Mucosa of gallbladder (tissue), 1 donor: ENCODE measurements at regions not wholly inside any gene's neighbourhood (a gene's known extent, or its start where the extent isn't known, plus 50 kb on each side); places are given as distances from the start of the nearest gene placed in this dataset.
"Not testable (repeated sequence)": the region's sequence is repeated elsewhere in the genome, so short reads cannot be mapped to it uniquely, and the experiment has no call there.

Experiments used
- DNase-seq: peaks from one replicate; pipeline ENCODE4 v3.0.0-alpha.2; 2020; ENCODE audit warnings: low spot score
- donor health status: DM: no; HTN: no; CAD: no.

DNA sequence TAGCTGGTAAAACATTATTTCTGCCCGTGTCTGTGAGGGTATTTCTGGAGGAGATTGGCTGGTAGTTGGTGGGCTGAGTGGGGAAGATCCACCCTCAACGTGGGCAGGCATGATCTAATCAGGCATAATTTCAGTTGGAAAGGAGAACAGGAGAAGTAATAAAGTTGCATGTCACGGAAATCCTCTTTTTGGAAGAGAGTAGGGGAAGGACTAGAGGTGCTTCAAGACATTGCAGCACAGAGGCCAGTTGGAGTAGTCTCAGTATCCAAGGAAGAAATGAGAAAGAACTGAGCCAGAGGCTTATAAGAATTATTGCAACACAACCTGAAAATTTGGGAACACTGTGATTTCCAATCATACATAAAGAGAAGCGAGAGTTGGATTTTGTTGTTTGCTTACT lies 1155.1 kb downstream of the FAM181B start:
- no peak for DNase-seq

DNA sequence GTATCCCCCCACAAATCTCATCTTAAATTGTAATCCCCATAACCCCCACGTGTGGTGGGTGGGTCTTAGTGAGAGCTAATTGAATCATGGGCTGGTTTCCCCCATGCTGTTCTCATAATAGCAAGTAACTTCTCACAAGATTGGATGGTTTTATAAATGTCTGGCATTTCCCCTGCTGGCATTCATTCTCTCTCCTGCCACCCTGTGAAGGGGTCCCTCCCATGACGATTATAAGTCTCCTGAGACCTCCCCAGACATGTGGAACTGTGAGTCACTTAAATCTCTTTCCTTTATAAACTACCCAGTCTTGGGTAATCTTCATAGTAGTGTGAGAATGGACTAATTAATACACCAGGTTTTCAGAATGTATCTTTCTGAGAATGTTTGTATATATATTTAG lies 1159.4 kb downstream of the FAM181B start:
- DNase-seq = no peak

DNA sequence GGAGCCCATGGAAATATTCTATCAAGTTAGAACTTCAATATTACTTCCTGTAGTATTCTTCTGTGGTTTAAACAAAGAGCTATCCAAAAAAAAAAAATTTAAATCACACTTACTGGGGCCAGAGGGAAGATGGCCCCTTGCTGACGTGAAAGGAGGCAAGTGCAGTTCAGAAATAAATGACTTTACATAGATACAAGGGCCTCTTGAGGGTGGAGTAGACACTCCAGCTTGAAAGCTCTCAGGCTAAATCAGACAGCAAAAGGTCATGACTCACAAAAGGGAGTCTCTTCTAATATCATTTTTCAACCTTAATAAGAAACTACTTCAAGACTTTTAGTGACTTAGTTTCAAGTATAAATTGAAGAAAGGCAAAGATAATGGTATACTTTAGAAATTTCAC lies 1160.3 kb downstream of the FAM181B start:
- DNase-seq = no peak

DNA sequence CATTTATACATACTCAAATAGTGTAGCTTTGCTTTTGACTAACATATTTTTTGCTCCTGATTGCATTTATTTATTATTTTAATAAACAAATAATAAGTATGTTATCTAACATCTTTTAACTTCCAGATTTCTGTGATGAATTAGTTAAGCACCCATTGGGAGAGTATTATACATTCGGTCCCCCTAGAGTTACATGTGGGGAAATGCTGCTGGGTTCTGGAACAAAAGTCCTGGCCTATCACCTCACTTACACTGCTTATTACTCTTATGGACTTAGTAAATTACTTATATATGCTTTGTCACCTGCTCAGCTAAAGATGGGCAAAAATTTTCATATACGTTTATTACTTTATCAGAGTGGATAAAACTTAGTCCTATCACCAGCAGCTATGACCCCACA lies 1163.0 kb downstream of the FAM181B start:
- no peak for DNase-seq

DNA sequence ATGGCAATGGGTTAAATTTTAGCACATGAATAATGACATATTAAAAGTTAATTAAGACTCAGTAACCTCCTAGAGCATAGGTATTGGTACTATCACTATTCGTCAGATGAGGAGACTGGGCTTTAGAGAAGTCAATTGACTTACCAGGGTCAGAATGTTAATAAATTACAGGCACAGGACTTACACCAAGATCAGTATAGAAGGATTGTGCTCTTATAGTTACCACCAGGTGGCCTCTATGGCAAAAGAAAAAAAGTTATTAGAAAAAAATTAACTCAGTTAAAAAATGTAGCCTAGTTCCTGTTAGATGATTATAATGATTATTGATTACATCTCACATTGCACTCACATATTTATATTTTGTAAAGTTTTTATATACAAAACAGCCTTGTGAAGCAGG lies 1163.7 kb downstream of the FAM181B start:
- no peak for DNase-seq

DNA sequence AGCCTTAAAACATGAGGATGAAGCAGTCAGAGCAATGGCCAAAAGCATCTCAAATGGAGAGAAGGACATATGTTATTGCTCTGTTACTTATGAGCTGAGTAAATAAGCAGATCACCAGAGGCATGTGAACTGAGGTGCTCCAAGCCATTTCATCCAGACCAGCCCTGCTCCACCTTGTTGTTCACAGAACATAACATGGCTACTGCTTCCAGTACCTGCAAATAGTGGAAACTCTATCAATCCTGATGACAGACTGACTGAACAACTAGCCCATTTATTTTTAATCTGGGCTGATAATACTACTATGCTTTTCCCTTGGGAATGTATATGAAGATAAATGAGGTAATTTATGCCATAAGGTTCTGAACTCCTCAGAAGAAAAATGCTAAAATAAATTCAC lies 1164.7 kb downstream of the FAM181B start:
- DNase-seq = no peak

DNA sequence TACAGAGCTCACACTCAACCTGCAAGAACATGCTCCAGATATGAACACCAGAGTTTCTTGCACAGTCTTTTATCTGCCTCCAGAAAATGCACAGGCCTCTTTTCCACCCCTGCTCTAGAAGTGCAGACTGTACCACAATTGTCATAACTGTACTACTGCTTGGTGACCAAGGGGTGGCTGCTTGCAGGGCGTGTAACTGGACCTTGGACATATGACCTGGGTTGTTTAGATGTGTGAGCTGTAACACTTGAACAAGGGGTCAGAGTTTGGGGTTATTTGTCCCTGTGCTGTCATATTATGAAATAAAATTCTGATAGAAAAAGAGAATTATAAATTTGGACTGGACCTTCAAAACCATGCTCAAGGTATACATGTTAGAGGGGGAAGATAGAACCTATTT lies 1185.5 kb downstream of the FAM181B start:
- no peak for DNase-seq

DNA sequence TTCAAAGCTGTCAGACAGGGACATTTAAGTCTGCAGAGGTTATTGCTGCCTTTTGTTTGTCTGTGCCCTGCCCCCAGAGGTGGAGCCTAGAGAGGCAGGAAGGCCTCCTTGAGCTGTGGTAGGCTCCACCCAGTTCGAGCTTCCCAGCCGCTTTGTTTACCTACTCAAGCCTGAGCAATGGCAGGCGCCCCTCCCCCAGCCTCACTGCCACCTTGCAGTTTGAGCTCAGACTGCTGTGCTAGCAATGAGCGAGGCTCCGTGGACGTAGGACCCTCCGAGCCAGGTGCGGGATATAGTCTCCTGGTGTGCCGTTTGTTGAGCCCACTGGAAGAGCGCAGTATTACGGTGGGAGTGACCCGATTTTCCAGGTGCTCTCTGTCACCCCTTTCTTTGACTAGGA lies 1193.9 kb downstream of the FAM181B start:
- not testable (repeated sequence) for DNase-seq

DNA sequence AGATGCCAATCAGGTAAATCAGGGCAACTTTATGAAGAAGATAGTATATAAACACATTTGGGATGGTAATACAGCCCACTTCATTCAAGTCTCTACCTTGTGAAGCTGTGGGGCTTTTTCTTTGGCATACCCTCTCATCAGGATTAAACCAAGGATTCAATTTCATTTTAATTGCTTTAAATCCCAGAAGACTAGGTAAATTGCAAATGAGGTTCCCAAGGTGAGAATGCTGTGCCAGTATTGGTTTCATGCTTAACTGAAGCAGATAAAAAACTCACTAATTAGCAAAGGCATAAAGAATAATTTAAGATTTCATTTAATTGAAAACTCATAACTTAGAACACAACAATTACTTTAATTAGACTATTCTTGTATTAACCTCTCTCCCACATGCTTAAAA lies 1218.1 kb downstream of the FAM181B start:
- DNase-seq = no peak

DNA sequence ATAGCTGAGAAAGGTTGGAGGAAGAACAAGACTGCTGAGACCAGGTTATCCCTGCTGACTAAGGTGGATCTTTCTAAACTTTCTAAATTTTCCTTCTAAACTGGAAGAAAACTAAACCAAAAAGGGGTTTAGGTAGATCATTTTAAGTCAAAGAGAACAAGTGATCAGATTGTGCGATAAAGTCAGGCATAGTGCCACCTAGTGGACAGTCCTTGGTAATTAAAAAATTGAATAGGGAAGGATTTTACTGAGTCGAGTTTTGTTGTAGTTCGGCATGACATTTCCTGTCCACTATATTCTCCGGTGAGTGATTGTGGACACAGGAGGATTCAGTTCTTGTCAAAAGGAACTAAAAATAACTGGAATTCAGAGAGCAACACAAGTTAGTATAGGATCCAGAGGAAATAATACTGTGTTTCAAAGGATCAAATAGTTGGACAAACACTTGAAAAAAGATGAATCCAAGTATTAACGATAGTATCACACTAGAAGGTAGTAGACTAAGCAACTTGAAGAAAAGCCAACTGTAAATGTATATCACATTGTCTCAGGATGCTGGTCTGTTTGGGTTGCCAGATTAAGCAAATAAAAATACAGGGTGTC lies 1236.4 kb downstream of the FAM181B start:
- no peak for DNase-seq

DNA sequence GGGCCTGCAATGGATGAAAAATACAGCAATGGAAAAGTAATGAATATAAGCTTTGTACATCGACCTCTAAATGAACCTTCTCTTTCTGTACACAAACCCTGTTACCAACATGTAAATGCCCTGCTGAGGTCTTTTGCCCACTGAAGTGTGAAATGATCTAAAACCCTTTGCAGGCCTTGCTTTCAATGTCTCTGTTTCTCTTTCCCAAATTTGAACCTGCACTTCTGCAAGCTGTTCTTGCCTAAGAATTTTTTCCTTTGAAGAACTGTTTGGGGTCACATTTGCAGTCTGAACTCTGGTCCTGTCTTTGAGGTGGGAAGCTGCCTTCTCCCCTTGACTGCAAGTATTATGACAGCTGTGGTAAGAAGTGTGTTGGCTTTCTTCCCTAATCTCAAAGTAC lies 1237.1 kb downstream of the FAM181B start:
- DNase-seq = no peak

DNA sequence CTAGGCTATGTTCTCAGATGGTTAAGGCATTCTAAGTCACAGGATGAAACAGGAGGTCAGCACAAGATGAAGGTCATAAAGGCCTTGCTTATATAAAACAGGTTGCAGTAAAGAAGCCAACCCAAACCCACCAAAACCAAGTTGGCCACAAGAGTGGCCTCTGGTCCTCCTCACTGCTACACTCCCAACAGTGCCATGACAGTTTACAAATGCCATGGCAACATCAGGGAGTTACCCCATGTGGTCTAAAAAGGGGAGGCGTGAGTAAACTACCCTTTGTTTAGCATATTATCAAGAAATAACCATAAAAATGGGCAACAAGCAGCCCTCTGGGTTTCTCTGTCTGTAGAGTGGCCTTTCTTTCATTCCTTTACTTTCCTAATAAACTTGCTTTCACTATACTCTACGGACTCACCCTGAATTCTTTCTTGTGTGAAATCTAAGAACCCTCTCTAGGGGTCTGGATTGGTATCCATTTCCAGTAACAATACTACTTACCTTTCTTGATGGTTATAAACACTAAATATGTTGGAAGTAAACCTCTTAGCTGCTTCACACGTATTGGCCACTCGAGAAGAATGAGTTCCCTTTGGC lies 1237.9 kb downstream of the FAM181B start:
- no peak for DNase-seq

DNA sequence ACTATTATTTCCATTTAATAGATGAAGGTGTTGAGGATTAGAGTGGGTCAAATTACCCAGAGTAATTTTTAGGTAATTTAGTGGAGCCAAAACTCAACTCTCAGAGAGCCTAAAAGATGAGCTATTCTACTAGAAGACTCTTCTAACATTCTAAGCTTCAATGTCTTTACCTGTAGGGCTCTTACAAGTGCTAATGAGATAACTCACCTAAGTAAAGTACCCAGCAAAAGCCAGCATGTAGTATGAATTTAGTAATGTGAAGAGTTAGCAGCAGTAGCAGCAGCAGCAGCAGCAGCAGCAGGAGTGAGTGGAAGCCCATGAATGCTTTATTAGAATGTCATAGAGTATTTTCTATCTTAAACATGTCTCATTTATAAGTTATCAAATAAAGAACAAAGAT lies 1239.2 kb downstream of the FAM181B start:
- no peak for DNase-seq

DNA sequence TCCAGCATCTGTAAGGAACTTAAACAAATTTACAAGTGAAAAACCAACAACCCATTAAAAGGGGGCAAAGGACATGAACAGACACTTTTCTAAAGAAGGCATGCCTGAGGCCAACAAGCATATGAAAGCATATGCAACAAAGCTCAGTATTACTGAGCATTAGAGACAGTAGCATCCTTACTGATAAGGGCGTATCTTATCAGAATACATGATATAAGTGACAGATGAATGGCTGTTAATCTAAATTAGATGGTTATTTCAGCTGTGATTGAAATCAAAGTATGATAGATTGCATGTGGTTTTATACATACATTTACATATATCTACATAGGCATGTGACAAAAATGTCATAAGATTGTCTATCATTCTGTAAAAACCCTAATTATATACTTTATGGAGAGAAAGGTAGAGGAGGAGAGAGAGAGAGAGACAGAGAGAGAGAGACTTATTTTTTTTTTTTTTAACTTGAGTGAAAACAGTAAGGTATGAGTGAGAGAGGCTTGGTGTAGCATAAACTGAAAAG lies 1240.7 kb downstream of the FAM181B start:
- no peak for DNase-seq

DNA sequence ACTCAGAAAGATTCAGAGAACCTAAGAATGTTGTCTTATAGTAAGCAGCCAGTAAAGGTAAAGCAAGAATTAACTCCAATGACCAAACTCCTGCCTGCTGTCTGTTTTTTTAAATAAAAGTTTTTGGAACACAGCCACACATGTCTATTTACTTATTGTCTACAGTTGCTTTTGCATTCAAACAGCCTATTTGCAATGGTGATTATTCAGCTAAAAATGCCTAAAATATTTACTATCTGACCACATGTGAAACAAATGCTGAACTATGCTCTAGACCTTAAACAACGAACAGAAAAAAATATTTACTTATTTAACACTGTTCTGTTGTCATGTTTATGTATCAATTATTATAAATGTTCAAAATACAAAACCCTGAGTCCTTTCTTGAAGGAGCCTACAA lies 1246.6 kb downstream of the FAM181B start:
- DNase-seq = no peak

DNA sequence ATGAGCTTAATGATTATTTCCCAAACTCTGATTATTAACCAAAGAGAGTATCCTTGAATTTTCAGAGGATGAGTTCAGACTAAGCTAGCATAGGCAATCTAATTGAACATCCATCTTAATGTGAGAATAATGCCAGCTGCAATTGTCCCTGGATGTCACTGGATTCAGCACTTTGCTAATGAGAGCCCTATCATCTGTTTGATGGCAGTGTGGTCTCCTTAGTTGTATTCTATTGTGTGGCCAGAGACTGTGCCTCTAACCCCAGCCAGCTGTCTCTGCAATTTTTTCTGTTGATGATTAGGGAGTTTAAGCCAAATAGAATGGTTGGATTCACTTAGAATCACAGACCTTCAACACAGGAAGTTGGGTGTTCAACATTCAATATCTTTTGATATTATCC lies 1249.5 kb downstream of the FAM181B start:
- no peak for DNase-seq

DNA sequence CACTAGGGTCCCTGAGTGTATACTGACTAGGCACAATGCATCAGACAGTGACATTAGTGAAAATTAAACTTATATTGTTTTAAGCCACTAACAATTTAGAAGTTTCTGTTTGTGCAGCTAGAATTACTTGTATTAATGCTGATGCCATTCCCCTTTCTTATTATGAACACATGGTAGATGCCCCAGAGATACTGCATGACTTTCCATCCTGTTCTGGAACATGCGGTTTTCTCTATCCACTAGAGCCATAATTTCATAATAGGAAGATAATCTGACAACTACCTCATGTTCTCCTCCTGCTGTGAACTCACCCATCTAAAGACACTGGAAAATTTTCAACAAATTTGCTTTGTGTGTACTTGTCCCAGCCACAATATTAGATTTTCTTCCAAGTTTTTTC lies 1256.4 kb downstream of the FAM181B start:
- no peak for DNase-seq

DNA sequence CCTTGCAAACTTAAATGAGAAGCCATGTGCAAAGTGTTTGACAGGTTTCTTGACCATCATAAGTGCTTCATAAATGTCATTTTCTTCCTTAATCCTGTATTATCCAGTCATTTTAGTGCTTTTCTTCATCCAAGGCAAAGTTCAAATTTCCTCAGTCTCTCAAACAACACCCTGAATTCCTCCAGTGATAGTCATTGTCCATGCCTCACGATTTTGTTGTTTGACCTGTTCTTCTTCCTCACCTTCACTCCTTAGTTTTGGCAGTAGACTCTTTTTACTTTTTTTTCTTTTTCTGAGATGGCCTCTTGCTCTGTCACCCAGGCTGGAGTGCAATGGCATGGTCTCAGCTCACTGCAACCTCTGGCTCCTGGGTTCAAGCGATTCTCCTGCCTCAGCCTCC lies 1257.3 kb downstream of the FAM181B start:
- no peak for DNase-seq

DNA sequence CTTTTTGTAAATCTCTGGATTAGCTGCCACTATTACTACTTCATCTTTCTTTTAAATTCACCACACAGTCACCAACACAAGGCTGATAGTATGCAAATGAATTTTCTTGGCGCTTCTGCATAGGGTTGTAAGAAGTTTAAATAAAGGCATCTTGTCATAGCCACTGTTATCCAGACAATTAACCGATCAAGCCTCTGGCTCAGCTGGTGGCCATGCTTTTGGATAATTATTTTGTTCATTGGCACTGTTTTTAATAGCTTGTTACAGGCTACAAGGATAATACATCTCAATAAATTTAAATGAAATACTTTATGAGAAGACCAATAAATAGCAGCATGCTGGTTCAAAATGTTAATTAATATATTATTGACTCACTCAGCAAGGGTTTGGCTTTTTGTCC lies 1261.0 kb downstream of the FAM181B start:
- DNase-seq = no peak

DNA sequence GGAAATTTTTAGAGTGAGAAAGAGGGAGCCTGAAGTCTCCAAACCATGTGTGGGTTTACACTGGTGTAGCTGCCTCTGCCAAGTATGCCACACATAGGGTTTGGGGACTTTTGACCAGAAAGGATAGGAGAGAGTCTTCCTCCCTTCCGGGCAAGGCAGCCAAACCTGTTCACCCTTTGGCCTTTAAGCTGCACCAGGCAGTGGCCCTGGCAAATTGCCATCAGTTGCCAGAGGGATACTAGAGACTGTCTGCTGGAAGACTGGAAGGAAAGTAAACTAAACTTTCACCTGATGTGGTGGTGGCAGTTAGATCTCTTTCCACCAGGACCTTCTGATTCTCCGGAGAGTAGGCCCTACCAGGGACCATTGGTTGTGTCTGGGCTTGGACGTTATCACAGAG lies 1263.2 kb downstream of the FAM181B start:
- DNase-seq = peak; percentile 11

DNA sequence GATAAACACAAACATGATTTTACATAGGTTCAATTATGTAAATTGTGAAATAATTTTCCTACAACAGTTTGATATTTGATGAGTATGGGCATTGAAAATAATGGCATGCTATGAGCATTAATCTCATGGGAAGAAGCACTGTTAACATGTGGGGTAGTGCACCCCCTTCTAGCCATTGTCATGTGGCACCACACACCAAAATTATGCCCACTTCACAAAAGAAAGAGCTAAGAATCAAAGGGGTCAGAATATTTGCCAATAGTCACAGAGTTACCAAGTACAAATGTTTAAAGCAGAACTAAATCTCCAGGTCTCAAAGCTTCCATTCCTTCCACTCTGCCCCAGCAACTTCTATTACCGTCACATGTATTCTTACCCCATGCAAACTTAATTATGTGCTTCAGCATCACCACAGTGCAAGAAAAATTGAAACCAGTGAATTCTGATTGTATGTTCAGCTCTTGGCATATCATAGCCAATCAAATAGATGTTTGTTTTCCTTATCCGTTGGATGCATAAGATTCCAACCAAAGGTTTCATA lies 1273.8 kb downstream of the FAM181B start:
- DNase-seq = no peak

DNA sequence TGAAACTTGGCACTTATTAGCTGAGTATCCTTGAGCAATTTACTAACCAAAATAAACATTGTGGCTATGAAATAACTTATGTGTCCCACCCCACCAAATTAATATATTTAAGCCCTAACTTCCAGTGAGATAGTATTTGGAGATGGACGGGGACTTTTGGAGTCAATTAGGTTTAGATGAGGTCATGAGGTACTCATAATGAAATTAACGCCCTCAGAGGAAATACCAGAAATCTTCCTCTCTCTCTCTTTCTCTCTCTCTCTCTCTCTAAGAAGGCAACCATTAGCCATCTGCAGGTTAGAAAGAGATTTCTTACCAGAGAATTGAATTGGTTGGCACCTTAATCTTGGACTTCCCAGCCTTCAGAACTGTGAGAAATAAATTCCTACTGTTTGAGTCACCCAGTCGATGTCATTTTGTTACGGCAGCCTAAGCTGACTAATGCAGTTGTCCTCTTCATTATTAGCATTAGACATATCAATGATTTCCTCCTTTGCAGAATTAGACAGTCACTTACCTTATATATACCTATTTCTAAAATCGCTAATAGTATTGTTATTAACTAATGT lies 1284.0 kb downstream of the FAM181B start:
- DNase-seq = no peak

DNA sequence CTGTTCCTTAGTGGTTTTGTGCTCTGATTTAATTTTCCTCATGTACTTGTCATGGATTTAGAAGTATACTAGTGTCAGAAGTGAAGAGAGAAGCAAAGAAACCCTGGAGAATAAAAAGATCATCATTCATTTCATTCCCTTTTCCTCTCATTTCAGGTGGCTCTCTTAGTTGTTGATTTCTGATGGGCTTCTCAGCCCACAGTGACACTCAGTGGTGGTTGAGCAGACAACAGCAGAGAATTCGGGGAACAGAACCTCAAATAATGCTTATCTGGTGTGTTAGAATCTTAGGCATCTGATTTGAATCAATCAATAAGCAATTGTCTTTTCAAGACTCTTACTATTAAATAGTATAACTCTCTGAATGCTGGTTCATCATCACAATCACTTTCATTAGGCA lies 1289.4 kb downstream of the FAM181B start:
- DNase-seq = no peak
